ENCODE measurements at regions not wholly inside any gene's neighbourhood (a gene's known extent, or its start where the extent isn't known, plus 50 kb on each side); places are given as distances from the start of the nearest gene placed in this dataset.
"Not testable (repeated sequence)": the region's sequence is repeated elsewhere in the genome, so short reads cannot be mapped to it uniquely, and the experiment has no call there.

GRCh38 chr13:38283346-38283745 lies 66.3 kb upstream of the UFM1 start:
- H3K4me3 ChIP-seq (ENCODE audit: low read depth, low read length), result no peak overlapping the region
- DNase-seq (ENCODE audit: low read depth), result no peak

DNA sequence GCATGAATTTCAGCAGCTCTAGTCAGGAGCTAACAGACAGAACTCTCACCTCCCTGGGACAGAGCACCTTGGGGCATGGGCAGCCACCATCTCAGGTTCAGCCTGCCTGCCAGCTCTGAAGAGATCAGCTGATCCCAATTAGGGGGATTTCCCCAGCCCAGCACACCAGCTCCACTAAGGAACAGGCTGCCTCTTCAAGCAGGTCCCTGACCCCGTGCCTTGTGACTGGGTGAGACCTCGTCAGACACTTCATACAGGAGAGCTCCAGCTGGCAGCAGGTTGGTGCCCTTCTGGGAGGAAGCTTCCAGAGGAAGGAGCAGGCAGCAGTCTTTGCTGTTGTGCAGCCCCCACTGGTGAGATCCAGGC lies 84.5 kb upstream of the UFM1 start:
- no peak for DNase-seq (ENCODE audit: low read depth)
- no peak overlapping the region for H3K4me3 ChIP-seq (ENCODE audit: low read depth, low read length)

- H3K4me3 ChIP-seq (ENCODE audit: low read depth, low read length), result no peak overlapping the region
- no peak for DNase-seq (ENCODE audit: low read depth)
These were observed 85.1 kb upstream of the UFM1 start for GRCh38 chr13:38264363-38265131.

DNA sequence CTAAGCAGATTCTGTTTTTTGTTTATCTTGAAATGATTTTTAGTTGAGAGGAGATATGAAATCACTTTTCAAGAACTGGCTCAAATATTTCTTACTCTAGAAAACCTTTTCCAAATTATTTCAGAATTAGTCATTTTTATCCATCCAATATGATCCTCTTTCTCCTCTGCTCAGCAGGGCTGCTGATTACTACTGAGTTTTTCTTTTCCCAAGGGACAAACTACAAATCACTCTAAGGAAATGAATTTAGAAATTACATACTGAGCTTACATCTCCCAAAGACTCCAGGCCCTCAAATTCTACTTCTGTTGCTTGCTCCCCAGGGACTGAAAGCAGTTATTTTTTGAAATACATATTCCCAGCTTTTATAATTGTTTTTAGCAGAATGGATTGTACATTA lies 87.4 kb upstream of the UFM1 start:
- DNase-seq (ENCODE audit: low read depth), result peak; percentile 41
- no peak overlapping the region for H3K4me3 ChIP-seq (ENCODE audit: low read depth, low read length)

DNA sequence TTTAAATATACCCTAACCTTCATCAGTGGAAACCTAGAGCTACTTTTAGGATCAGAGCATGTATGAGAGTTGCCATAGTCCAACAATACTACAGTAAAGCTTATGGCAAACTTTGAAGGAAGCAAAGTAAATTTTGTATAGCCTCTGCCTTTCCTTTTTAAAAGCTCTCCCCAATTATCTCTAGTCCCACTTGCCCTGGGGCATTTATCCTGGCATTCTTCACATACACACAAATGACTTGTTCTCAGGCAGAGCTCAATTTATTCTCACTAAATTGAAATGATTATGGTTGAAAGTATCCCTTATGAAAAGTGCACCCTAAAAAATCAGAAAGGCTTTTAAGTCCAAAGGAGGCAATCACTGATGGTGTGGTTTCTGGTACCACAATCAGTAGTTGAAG lies 94.1 kb upstream of the UFM1 start:
- no peak overlapping the region for H3K4me3 ChIP-seq (ENCODE audit: low read depth, low read length)
- no peak for DNase-seq (ENCODE audit: low read depth)

- H3K4me3 ChIP-seq (ENCODE audit: low read depth, low read length), result no peak overlapping the region
- DNase-seq (ENCODE audit: low read depth), result no peak
These were observed 109.8 kb upstream of the UFM1 start for GRCh38 chr13:38239874-38240273.

DNA sequence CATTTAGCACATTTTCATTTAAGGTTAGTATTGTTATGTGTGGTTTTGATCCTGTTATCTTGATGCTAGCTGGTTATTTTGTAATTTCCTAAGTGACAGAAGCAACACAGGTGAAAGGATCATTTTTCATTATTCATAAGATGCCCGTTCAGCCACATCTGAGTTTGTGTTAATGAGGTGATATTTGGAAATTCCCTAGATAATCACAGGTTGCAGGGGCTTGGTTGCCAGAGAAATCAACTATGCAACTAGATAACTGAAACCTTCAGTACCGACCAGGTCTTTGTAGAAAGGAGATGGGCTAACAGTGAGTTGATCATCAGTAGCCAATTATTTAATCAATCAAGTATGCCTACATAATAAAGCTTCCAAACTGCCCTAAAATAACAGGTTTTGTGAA lies 121.3 kb upstream of the UFM1 start:
- no peak for DNase-seq (ENCODE audit: low read depth)
- no peak overlapping the region for H3K4me3 ChIP-seq (ENCODE audit: low read depth, low read length)

- no peak overlapping the region for H3K4me3 ChIP-seq (ENCODE audit: low read depth, low read length)
- no peak for DNase-seq (ENCODE audit: low read depth)
These were observed 123.2 kb upstream of the UFM1 start for GRCh38 chr13:38226496-38226895.

- no peak overlapping the region for H3K4me3 ChIP-seq (ENCODE audit: low read depth, low read length)
- DNase-seq (ENCODE audit: low read depth), result peak; percentile 31
These were observed 126.6 kb upstream of the UFM1 start for GRCh38 chr13:38223089-38223488.

DNA sequence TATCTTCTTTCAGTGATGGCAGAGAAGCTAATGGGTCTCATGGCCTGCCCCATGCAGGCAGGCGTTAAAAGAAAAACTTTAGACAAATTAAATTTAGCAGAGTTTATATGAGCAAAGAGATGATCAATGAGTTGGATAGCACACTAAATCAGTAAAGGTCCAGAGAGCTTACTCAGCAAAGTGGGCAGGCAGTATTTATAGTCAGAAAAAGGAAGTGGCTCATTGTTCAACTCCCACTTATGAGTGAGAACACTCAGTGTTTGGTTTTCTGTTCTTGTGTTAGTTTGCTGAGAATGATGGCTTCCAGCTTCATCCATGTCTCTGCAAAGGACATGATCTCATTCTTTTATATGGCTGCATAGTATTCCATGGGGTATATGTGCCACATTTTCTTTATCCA lies 128.5 kb upstream of the UFM1 start:
- not testable (repeated sequence) for H3K4me3 ChIP-seq (ENCODE audit: low read depth, low read length); DNase-seq (ENCODE audit: low read depth)

GRCh38 chr13:38216181-38216580 lies 133.5 kb upstream of the UFM1 start:
- no peak for DNase-seq (ENCODE audit: low read depth)
- H3K4me3 ChIP-seq (ENCODE audit: low read depth, low read length), result no peak overlapping the region

DNA sequence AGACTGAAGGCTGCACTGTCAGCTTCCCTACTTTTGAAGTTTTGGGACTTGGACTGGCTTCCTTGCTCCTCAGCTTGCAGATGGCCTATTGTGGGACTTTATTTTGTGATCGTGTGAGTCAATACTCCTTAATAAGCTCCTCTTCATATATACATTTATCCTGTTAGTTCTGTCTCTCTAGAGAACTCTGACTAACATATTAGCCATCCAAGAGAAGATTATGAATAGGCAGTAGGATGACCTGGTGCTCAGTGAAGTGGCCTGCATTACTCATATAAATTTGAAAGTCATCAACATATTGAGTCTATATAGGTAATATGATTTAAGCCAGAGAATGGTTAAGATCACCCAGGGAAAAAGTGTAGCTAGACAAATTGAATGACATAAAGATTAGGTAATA lies 136.3 kb upstream of the UFM1 start:
- peak; percentile 66 for DNase-seq (ENCODE audit: low read depth)

DNA sequence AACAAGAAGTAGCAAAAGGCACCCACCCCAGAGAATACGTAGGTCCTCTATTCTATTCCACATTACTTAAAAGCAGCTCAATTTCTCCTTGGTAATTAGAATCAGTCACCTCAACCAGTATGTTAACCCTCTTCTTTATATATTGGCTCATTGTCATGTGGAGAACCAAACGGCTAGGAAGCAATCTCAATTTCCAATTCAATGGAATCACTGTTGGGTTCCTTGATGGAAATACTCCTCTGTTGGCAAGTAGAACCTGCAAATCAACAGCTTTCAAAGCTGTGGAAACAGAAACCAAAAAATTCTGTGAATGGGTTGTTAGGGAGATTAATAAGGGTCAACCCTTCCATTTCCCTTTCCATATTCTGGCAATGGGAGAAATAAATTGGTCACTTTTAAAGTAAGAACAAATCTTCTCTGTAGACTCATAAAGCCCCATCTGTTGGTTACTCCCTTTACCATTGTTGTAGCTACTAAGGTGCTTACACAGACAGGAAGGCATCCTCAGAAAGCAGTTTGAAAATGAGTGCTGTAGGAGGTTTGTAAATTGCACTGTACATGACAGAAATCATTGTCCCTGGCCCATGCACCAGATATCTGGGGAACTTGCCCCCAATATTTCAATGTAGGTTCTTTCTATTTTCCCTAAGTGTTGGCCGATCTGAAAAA lies 138.6 kb upstream of the UFM1 start:
- no peak for DNase-seq (ENCODE audit: low read depth)
- H3K4me3 ChIP-seq (ENCODE audit: low read depth, low read length), result no peak overlapping the region

More for the DNA sequence above, 136.3 kb upstream of the UFM1 start:
- no peak overlapping the region for H3K4me3 ChIP-seq (ENCODE audit: low read depth, low read length)

DNA sequence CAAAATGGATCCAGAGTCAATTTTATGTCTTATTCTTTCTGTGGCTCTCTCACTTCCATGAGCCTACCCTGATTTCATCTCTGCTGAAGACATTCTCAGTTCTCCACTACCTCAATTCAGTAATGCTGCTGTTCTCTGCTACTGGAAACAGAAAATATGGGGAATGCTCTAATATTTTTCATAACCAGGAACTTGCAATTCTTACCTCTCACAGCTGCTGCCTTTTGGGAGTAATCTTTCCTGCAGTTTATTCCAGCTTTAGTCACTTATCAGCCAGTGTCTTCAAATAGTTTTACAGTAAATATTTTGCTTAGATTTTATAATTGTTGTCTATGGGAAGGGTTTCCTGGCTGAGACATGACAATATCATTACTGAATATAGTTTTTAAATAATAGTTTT lies 145.1 kb upstream of the UFM1 start:
- DNase-seq (ENCODE audit: low read depth), result no peak
- H3K4me3 ChIP-seq (ENCODE audit: low read depth, low read length), result no peak overlapping the region

DNA sequence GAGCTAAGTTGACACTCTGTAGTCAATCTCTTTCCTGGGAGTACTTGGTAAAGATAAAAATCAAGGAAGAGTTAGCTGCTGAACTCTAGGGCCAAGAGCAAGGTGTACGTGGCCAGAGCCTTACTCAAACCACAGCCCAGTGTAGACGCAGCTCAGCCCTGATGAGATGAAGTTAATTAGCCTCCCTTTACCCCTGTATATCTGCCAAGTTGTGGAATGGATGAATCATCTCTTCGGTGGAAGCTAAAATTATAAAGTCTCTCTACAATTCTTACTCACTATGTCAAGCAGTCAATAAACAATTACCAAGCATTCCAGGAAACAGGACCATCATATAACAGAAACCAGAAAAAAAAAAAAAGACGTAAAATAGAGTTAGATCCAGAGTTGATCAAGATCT lies 146.9 kb upstream of the UFM1 start:
- DNase-seq (ENCODE audit: low read depth), result peak; percentile 35
- H3K4me3 ChIP-seq (ENCODE audit: low read depth, low read length), result no peak overlapping the region

DNA sequence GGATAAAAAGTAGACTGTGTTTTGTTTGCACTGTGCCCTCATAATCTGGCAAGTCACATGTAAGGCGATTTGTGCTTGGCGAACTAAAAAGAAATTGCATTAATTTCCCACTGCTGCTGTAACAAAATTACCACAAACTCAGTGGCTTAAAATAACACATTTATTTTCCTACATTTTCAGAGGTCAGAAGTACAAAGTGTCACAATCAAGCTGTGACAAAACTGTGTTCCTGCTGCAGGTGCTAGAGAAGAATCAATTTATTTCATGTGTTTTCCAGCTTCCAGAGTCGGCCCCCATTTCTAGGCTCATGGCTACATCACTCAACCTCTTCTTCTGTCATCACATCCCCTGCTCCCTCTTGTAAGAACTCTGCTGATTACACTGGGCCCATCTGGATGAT lies 158.6 kb upstream of the UFM1 start:
- no peak overlapping the region for H3K4me3 ChIP-seq (ENCODE audit: low read depth, low read length)
- no peak for DNase-seq (ENCODE audit: low read depth)

GRCh38 chr13:38180670-38181069 lies 169.0 kb upstream of the UFM1 start:
- no peak for DNase-seq (ENCODE audit: low read depth)
- H3K4me3 ChIP-seq (ENCODE audit: low read depth, low read length), result no peak overlapping the region

DNA sequence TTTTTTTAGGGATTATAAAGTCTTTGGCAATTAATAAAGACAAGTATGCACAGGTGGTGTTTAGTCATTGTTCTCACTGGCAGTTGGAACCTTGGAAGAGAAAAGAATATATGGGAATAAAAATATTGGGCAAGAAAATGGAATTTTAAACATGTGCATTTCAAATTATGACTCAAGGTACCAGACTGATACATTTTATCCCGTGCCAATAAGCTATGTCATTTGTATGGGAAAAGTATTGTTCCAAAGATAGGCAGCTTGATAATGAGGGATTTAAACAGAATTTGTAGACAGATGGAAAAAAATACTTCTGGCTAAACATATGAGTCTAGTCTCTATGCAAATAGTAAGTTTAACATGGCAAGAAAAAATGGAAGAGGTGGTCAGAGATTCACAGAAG lies 169.5 kb upstream of the UFM1 start:
- peak; percentile 34 for DNase-seq (ENCODE audit: low read depth)
- H3K4me3 ChIP-seq (ENCODE audit: low read depth, low read length), result no peak overlapping the region

GRCh38 chr13:38176664-38177063 lies 173.0 kb upstream of the UFM1 start:
- no peak for DNase-seq (ENCODE audit: low read depth)
- H3K4me3 ChIP-seq (ENCODE audit: low read depth, low read length), result no peak overlapping the region

- H3K4me3 ChIP-seq (ENCODE audit: low read depth, low read length), result no peak overlapping the region
- DNase-seq (ENCODE audit: low read depth), result no peak
These were observed 176.2 kb upstream of the UFM1 start for GRCh38 chr13:38173403-38173802.

DNA sequence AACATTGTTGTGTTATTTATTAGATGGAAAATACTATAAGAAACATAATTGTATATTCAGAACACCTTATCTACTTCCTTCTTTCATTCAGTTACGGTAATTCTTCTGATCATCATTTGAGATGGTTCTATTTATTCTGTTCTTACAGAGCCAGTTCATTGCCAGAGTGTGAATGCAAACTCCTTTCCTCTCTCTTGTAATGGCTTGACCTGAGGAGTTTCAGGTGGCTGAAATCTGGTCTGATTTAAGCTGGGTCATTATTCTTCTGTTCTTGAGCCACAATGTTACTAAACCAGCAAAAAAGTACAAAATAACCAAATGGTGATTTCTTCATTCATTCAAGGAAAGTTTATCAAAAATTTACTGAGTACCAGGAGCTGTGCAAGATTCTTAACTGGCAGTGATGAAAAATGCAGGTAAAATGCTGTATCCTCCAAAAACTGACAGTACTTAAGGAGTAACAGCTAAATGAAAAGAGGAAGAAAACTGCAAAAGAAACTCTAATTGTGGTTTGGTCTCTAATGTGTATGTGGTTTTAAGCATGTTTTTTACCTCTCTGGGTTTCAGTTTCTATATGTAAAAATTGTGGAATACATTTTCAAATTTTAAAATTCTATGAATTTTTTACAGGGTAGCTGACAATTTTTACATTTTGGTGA lies 182.4 kb upstream of the UFM1 start:
- no peak for DNase-seq (ENCODE audit: low read depth)
- H3K4me3 ChIP-seq (ENCODE audit: low read depth, low read length), result no peak overlapping the region
